MM.1S (cell line): ENCODE measurements at regions not wholly inside any gene's neighbourhood (a gene's known extent, or its start where the extent isn't known, plus 50 kb on each side); places are given as distances from the start of the nearest gene placed in this dataset.

ENCODE experiments used
- DNase-seq: peaks from one replicate; pipeline ENCODE4 v3.0.0-alpha.2; 2015
- H2AFZ ChIP-seq: fragments of 300-600 bp; sonication (generic); 2 replicates; pipeline ENCODE4 v1.6.0; 2016; ENCODE audit warnings: antibody characterized with exemption, low read length
- H3F3A ChIP-seq: fragments of 300-600 bp; sonication (generic); 2 replicates; pipeline ENCODE4 v1.6.1; 2016; ENCODE audit warnings: mild to moderate bottlenecking, antibody characterized with exemption, low read length, moderate library complexity, mixed read lengths; ENCODE audit not compliant: insufficient read depth
- H3K27ac ChIP-seq: fragments of 300-600 bp; sonication (generic); 2 replicates; pipeline ENCODE4 v1.5.1; 2016; ENCODE audit warnings: mild to moderate bottlenecking, low read length
- H3K27me3 ChIP-seq: fragments of 300-600 bp; sonication (generic); replicated peaks from 2 replicates; pipeline ENCODE4 v1.6.0; 2016; ENCODE audit warnings: low read length; ENCODE audit not compliant: insufficient read depth
- H3K36me3 ChIP-seq: fragments of 300-600 bp; sonication (generic); replicated peaks from 2 replicates; pipeline ENCODE4 v1.6.1; 2016; ENCODE audit warnings: mild to moderate bottlenecking, low read length, mixed read lengths; ENCODE audit not compliant: insufficient read depth
- H3K4me1 ChIP-seq: fragments of 300-600 bp; sonication (generic); 2 replicates; pipeline ENCODE4 v1.6.1; 2016; ENCODE audit warnings: low read length, mixed read lengths
- H3K4me2 ChIP-seq: fragments of 300-600 bp; sonication (generic); 2 replicates; pipeline ENCODE4 v1.6.0; 2016; ENCODE audit warnings: low read depth, low read length
- H3K4me3 ChIP-seq: fragments of 300-600 bp; sonication (generic); 2 replicates; pipeline ENCODE4 v1.5.1; 2016; ENCODE audit warnings: low read length, mixed read lengths
- H3K79me2 ChIP-seq: fragments of 300-600 bp; sonication (generic); 2 replicates; pipeline ENCODE4 v1.6.1; 2016; ENCODE audit warnings: mixed run types, low read length, mixed read lengths
- H3K9ac ChIP-seq: fragments of 300-600 bp; sonication (generic); 2 replicates; pipeline ENCODE4 v1.6.1; 2016; ENCODE audit warnings: low read length, mixed read lengths
- H3K9me2 ChIP-seq: fragments of 300-600 bp; sonication (generic); replicated peaks from 2 replicates; pipeline ENCODE4 v1.6.1; 2016; ENCODE audit warnings: mild to moderate bottlenecking, low read length, mixed read lengths; ENCODE audit not compliant: insufficient read depth
- H3K9me3 ChIP-seq: fragments of 300-600 bp; sonication (generic); replicated peaks from 2 replicates; pipeline ENCODE4 v1.6.1; 2016; ENCODE audit warnings: mild to moderate bottlenecking, low read length, mixed read lengths; ENCODE audit not compliant: insufficient read depth
- H4K20me1 ChIP-seq: fragments of 300-600 bp; sonication (generic); 2 replicates; pipeline ENCODE4 v1.6.1; 2016; ENCODE audit warnings: mild to moderate bottlenecking, low read length, moderate library complexity, mixed read lengths; ENCODE audit not compliant: insufficient read depth
- EZH2 ChIP-seq: fragments of 300-600 bp; sonication (generic); optimal IDR thresholded peaks from 2 replicates; pipeline ENCODE3; 2017; ENCODE audit warnings: low read depth, mild to moderate bottlenecking, antibody characterized with exemption, low read length, mixed read lengths
- EZH2phosphoT487 ChIP-seq: fragments of 300-600 bp; sonication (generic); IDR thresholded peaks from 2 replicates; pipeline ENCODE4 v1.6.1; 2018; ENCODE audit warnings: antibody characterized with exemption, low read length
- TF ChIP-seq, protein P1 (sequence below): fragments of 300-600 bp; sonication (generic); IDR thresholded peaks from 2 replicates; pipeline ENCODE4 v1.5.1; 2016; ENCODE audit warnings: antibody characterized with exemption, low read length, mixed read lengths

GRCh38 chr7:41147606-41148485 lies 555.0 kb downstream of the INHBA start:
- Histone ChIP-seq H3K27me3 (no peaks in the 10 kb centered on the region), H3K4me3 (no peak overlapping the region), H3F3A (no peaks in the 10 kb centered on the region), H3K4me1 (no peaks in the 10 kb centered on the region), H3K36me3 (no peaks in the 10 kb centered on the region), H4K20me1 (no peaks in the 10 kb centered on the region), H3K9me3 (no peaks in the 10 kb centered on the region), H3K27ac (no peak overlapping the region), H3K9me2 (no peaks in the 10 kb centered on the region), H3K4me2 (no peak overlapping the region), H2AFZ (no peak overlapping the region), H3K79me2 (no peaks in the 10 kb centered on the region), H3K9ac (no peak overlapping the region)
- no peak for DNase-seq
- TF ChIP-seq EZH2phosphoT487 (no peak), EZH2 (no peak)
- TF ChIP-seq, protein P1, sequence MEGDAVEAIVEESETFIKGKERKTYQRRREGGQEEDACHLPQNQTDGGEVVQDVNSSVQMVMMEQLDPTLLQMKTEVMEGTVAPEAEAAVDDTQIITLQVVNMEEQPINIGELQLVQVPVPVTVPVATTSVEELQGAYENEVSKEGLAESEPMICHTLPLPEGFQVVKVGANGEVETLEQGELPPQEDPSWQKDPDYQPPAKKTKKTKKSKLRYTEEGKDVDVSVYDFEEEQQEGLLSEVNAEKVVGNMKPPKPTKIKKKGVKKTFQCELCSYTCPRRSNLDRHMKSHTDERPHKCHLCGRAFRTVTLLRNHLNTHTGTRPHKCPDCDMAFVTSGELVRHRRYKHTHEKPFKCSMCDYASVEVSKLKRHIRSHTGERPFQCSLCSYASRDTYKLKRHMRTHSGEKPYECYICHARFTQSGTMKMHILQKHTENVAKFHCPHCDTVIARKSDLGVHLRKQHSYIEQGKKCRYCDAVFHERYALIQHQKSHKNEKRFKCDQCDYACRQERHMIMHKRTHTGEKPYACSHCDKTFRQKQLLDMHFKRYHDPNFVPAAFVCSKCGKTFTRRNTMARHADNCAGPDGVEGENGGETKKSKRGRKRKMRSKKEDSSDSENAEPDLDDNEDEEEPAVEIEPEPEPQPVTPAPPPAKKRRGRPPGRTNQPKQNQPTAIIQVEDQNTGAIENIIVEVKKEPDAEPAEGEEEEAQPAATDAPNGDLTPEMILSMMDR: no peak

DNA sequence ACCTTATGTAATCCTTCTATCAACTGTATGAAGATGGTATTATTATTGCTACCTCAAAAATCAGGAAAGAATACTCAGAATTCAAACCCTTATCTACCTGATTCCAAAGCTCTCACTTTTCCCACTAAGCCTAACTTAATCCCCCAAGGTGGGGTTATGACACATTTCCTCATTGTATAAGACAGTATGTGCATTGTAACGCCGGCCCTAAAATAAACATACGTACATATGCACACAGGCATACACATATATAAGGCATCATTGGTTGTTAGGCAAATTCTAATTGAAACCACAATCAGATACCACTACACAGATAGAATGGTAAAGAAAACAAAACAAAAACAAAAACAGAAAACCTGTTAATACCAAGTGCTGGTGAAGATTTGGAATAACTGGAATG lies 556.5 kb downstream of the INHBA start:
- no peaks in the 10 kb centered on the region for H3K4me1 ChIP-seq
- H3K27me3 ChIP-seq: no peaks in the 10 kb centered on the region
- no peaks in the 10 kb centered on the region for H3K9me3 ChIP-seq
- H3K9ac ChIP-seq: no peak overlapping the region
- no peaks in the 10 kb centered on the region for H3K36me3 ChIP-seq
- no peaks in the 10 kb centered on the region for H4K20me1 ChIP-seq
- no peak overlapping the region for H3K27ac ChIP-seq
- no peak overlapping the region for H3K4me3 ChIP-seq
- H3F3A ChIP-seq: no peaks in the 10 kb centered on the region
- TF ChIP-seq, protein P1: no peak
- TF ChIP-seq EZH2phosphoT487 (no peak), EZH2 (no peak)
- no peak overlapping the region for H3K4me2 ChIP-seq
- no peaks in the 10 kb centered on the region for H3K9me2 ChIP-seq
- no peak for DNase-seq
- no peak overlapping the region for H2AFZ ChIP-seq
- no peaks in the 10 kb centered on the region for H3K79me2 ChIP-seq

DNA sequence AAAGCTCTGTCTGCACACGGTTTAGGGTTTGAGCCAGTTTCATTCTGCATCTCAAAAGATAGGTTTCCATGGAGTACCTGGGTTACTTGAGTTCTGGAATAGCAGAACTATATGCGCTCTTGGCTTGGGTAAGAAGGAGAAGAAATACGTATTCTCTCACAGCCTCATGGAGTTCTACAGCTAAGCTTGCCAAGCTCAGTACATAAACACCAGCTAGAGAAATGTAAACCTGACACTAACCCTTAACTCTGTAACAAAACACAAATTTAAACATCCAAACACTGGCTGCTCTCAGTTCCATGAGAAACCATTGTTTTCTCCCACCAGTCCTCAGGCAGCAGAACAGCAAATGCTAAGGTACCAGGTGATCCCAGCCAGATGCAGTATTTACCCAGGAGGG lies 557.2 kb downstream of the INHBA start:
- TF ChIP-seq EZH2phosphoT487: no peak
- TF ChIP-seq, protein P1: no peak
- no peak for TF ChIP-seq EZH2

More for the DNA sequence above, 557.2 kb downstream of the INHBA start:
- Histone ChIP-seq H2AFZ (no peak overlapping the region), H4K20me1 (no peaks in the 10 kb centered on the region), H3K27ac (no peak overlapping the region), H3K9me3 (no peaks in the 10 kb centered on the region), H3K4me2 (no peak overlapping the region), H3K36me3 (no peaks in the 10 kb centered on the region), H3K9ac (no peak overlapping the region), H3K4me3 (no peak overlapping the region), H3K9me2 (no peaks in the 10 kb centered on the region), H3K4me1 (no peaks in the 10 kb centered on the region), H3F3A (no peaks in the 10 kb centered on the region), H3K79me2 (no peaks in the 10 kb centered on the region), H3K27me3 (no peaks in the 10 kb centered on the region)
- no peak for DNase-seq
